VCaP (cell line): ENCODE measurements at regions not wholly inside any gene's neighbourhood (a gene's known extent, or its start where the extent isn't known, plus 50 kb on each side); places are given as distances from the start of the nearest gene placed in this dataset.
"Not testable (repeated sequence)": the region's sequence is repeated elsewhere in the genome, so short reads cannot be mapped to it uniquely, and the experiment has no call there.

ENCODE experiments used
- H3K27ac ChIP-seq: fragments of 450-650 bp; 2 replicates; pipeline ENCODE4 v1.5.1; 2017
- CTCF ChIP-seq: fragments of 450-650 bp; conservative IDR thresholded peaks from 2 replicates; pipeline ENCODE4 v1.5.1; 2017; ENCODE audit warnings: mild to moderate bottlenecking, moderate library complexity

- H3K27ac ChIP-seq, result no peak overlapping the region
- TF ChIP-seq CTCF, result no peak
Observed at GRCh38 chr11:71133946-71134345, 118.4 kb downstream of the SHANK2 start.

GRCh38 chr11:71131861-71132260 lies 120.5 kb downstream of the SHANK2 start:
- no peak for TF ChIP-seq CTCF
- H3K27ac ChIP-seq, result no peak overlapping the region

- H3K27ac ChIP-seq, result no peak overlapping the region
Observed at GRCh38 chr11:71130106-71130505, 122.3 kb downstream of the SHANK2 start.

GRCh38 chr11:71129624-71130023 lies 122.8 kb downstream of the SHANK2 start:
- no peak for TF ChIP-seq CTCF
- H3K27ac ChIP-seq, result no peak overlapping the region

More at GRCh38 chr11:71130106-71130505, 122.3 kb downstream of the SHANK2 start:
- TF ChIP-seq CTCF, result no peak

GRCh38 chr11:71127806-71128205 lies 124.6 kb downstream of the SHANK2 start:
- no peak for TF ChIP-seq CTCF
- H3K27ac ChIP-seq, result no peak overlapping the region

GRCh38 chr11:71126401-71126800 lies 126.0 kb downstream of the SHANK2 start:
- H3K27ac ChIP-seq, result not testable (repeated sequence)

GRCh38 chr11:71125150-71125549 lies 127.2 kb downstream of the SHANK2 start:
- TF ChIP-seq CTCF, result no peak
- no peak overlapping the region for H3K27ac ChIP-seq

- no peak overlapping the region for H3K27ac ChIP-seq
- TF ChIP-seq CTCF, result no peak
Observed at GRCh38 chr11:71124127-71124526, 128.2 kb downstream of the SHANK2 start.
